HG02623 (cell line): ENCODE measurements at regions not wholly inside any gene's neighbourhood (a gene's known extent, or its start where the extent isn't known, plus 50 kb on each side); places are given as distances from the start of the nearest gene placed in this dataset.
"Not testable (repeated sequence)": the region's sequence is repeated elsewhere in the genome, so short reads cannot be mapped to it uniquely, and the experiment has no call there.

Experiments used
- ATAC-seq: cut with Tn5 transposase; IDR thresholded peaks from one replicate; pipeline ENCODE4 v1.9.1; 2021; ENCODE audit warnings: moderate library complexity; ENCODE audit not compliant: unreplicated experiment

DNA sequence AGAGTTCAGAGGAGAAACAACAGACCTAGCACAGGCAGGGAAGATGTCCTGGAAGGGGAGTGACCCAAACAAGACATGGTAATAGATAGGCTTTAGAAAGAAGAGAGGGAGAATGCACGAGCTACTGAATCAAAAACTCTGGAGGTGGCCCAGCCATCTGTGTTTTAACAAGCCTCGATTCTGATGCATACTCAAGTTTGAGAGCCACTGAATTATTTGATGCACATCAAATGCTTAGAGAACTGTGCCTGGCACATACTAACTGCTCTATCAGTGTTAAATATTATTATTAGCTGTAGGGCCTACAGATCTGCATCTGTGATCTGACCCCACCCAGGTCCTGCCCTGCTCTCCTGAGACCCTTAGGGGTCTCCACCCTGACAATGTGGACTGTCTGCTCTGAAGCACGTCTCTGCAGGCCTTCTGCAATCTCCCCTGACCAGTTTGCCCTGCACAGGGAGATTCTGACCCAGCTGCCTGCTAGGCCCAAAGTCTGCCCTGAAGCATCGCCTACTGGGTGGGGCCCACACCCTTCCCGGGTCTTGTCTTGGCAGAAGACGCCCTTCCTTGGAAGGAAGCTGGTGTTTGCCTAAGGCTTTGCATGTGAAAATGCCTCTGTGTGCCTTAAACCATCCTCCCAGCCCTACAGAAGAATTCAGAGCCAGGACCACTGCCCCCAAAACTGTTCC lies 201.5 kb upstream of the KLF3 start:
- ATAC-seq = no peak

DNA sequence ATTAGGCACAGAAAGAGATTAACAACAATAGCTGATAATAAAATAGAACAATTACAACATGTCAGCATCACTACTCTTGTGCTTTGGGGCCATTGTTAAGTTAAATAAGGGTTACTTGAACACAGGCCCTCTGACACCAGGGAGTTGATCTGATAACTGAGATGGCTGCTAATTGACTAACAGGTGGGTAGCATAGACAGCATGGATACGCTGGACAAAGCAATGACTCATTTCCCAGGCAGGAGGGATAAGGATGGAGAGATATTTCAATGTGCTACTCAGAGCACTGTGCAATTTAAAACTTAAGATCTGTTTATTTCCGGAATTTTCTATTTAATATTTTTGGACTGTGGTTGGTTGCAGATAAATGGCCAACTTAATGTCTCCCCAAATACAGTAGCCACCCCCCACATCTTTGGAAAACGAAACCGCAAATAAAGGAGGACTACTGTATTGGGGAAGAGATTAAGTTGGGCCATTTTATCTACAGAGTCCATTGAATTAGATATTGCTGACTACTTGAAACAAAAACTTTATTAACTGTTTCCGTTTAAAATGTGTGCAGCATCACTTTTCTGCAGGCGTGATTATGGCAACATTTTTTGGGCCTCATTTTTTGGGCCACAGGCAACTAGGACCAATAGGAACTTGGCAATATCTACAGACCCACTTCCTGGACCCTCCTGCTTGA lies 200.6 kb upstream of the KLF3 start:
- ATAC-seq = no peak

DNA sequence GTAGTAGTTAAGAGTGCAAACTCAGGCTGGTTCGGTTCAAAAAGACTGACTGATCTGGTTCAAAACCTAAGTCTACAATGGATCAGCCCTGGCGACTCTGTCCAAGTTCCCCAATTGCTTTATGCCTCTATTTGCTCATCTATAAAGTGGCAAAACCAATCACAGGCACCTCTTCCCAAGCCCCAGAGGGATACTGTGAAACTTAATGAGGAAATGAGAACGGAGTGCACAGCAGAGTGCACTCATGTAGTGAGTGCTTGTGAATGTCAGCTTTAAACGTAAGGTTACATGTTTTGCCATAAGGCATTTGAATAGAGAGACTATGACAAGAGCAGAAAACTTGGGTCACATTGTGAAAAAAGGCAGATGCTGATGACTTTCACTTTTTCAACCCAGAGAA lies 199.7 kb upstream of the KLF3 start:
- ATAC-seq = no peak

DNA sequence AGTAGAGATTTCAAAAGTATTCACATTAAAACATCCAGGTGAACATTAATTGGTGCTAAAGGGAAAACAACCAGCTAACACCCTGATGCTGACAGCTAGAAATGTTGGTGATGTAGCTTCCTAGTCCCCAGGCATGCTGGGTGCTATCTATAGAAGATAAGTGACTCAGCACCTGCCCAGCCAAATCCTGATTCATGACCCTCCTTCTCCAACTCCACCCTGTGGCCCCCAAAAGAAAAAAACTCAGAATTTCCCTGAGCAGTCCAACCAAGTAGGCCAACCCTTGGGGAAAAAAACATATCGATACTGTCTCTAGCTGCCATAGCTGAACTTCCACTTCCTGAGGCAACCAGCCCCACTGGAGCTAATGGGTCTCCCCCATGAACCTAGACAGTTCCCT lies 197.6 kb upstream of the KLF3 start:
- no peak for ATAC-seq

DNA sequence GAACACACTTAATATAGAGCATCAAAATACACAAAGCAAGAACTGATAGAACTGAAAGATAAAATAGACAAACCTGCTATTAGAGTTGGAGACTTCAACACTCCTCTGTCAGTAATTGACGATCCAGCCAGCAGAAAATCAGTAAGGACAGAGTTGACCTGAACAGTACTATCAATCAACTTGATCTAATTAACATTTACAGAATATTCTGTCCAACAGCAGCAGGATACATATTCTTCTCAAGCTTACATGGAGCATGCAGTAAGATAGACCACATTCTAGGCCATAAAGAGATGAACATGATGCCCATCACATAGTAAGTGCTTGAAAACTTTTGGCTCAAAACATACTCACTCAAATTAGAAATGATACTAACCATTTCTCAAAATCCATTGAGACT lies 196.7 kb upstream of the KLF3 start:
- no peak for ATAC-seq

DNA sequence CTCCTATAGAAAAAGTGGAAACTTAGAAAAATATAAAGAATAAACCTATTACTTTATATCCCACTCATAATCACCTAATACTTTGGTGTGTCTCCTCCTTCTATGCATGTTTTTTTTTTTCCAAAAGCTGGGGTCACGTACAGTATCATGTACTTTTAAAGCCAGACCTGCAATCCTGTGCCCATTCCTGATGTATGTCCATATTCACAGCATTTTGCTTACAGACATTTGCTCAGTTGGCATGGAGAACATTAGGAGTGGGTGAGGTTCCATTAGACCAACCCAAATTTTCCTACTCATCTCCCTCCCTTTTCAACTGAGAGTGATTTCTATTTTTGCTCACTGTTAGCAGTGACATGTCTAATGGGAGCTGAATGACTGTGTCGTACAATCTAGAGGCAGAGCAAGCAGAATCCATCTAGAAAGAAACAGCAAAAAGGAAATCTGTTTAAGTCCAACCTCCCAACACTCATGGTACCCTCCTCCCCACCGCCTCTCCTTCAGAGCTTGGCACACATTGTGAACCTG lies 195.6 kb upstream of the KLF3 start:
- no peak for ATAC-seq

DNA sequence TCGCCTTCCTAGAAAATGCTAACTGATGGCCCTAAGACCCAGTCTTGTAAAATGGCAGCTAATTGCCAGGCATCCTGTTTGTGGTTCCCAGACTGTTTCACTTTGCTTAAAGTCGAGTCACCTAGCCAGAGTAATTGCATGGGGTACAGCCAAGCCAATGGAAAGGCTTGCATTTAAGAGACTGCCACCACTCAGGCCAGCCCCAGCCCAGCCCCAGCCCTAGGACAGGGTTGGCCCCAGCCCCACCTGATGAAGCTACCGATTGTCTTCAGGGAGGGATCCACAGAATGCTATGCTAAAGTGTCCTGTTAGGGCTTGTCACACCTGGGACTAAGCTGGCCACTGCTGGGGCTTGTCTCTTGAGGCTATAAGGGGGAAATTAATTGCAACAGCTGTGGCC lies 194.6 kb upstream of the KLF3 start:
- ATAC-seq = no peak

DNA sequence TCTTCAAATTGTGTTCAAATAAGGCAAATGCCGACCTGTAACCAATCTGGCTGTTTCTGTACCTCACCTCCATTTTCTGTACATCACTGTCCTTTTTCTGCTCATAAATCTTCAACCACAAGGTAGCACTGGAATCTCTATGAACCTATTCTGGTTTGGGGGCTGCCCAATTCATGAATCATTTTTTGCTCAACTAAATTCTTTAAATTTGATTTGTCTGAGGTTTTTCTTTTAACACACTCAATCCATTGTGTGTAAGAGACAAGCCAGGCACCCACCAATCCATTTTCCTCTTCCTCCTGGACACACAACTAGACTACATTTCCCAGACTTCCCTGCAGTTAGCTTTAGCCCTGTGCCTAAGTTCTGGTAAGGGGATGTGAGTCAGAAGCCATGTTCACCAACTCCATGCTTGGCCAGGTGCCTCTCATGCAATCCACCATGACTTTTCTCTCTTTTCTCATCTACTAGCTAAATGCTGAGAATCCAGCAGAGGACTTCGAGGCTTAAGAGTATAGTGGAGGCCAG lies 193.2 kb upstream of the KLF3 start:
- ATAC-seq = no peak

DNA sequence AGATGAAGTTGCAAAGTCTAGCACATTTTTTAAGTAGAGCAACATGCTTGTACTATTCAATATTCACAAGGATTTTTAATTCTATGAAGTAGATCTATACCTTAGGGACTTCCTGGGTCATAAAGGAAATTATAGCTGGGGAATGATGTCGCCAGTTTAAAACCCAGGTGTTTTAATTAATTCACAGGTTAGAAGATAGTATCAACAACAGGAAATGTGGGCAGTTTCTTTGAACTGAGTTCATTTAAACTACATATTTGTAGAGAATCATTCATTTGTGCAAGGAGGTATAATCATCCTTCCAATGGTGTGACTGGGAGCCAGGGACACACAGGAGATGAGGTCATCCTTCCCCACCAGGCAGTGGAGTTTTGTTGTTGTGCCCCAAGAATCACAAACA lies 181.3 kb upstream of the KLF3 start:
- no peak for ATAC-seq

DNA sequence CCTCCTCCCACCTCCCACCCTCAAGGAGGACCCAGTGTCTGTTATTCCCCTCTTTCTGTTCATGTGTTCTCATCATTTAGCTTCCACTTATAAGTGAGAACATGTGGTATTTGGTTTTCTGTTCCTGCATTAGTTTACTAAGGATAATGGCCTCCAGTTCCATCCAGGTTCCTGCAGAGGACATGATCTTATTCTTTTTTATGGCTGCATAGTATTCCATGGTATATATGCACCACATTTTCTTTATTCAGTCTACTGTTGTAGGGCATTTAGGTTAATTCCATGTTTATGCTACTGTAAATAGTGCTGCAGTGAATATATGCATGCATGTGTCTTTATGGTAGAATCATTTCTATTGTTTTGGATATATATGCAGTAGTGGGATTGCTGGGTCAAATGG lies 180.4 kb upstream of the KLF3 start:
- ATAC-seq = not testable (repeated sequence)

DNA sequence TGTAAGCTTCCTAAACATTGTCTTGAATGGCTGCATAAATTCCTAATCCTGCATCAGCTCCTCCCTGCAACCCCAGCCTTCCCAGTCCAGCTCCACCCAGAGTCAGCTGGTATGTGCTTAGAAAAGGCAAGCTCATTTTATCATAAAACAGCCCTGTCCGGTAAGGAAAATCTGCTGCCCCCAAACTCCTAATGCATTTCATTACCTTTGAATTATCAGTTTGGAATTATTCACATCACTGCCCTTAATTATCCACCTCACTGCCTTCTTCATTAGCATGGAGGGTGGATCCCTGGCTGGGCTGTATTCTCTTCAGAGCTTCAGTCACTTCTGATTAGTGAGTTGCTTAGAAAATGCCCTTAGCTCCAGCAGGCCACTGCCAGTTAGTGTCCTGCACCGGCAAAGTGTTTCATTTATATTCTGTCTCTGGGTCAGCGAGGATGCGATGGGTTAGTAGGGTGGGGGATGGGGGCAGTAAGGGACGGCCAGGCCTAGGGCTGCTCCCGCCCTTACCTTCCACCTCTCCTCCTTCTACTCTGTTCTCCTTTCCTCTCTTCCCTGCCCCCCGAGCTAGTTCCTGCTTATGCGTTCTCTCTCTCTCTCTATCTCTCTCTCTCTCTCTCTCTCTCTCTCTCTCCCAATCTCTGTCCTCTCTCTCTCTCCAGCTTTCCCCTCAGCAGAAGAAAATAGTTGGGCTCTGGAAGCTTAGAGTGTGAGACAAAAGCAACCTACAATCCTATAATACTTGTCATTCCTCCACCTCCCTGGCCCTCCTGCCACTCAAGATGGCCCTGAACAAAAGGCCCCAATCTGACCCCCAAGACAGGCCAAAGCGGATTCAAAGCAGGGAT lies 174.8 kb upstream of the KLF3 start:
- no peak for ATAC-seq

DNA sequence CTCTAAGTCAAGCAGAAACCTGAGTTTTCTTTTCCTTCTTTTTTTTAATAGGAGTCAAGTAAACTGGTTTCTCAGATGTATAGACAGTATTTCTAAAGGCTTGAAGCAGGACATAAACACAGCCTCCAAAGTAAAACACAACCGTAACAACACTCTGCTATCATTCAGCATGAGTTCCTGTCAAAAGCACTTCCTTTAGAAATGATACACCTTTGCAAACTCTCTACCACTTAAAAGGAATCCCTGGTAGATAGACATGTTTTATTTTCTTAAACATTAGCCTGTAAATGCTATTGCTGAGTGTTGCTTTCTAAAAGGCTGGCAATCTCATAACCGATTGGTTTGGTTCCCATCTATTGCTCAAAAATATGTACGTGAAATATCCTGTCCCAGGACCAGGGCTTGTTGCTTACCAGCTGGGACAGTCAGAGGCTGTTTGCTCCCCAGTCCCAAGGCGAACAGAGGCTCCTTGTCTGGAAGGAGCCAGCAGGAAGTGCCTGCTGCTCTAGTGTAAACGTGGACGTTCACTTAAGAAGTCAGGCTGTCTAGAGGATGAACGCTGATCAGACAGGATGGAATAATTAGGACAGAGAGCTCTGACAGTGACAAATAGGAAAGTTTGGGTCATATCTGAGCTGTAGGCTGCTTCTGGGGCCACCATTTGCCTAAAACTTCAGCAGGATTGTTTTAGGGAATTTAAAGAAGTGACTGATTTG lies 173.9 kb upstream of the KLF3 start:
- no peak for ATAC-seq

DNA sequence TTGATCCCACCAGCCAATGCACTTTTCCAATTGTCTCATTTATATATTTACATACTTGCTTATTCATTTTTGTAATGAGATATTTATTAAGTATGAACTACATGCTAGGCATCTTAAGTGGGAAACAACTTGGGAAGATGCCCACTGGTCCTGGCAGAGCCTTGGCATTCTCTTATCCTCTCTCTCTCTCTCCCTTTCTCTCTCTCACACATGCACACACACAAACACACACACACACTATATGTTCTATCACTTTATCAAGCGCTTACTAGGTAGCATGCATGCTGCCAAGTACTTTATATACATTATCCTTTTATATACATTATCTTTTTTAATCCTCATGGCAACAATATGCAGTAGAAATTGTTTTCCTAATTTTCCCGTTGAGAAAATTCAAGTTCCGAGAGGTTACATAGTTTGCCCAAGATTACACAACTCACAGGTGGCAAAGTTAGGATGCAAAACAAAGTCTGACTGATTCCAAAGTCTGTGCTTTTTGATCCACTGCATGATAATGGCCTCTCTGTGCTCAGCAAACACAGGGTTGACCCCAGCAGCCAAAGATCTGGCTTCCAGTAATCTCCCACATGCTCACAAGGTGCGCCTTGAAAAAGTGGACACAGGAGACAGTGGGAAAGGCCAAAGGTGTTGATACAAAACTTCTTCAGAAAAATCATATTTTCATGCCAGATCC lies 173.1 kb upstream of the KLF3 start:
- no peak for ATAC-seq

DNA sequence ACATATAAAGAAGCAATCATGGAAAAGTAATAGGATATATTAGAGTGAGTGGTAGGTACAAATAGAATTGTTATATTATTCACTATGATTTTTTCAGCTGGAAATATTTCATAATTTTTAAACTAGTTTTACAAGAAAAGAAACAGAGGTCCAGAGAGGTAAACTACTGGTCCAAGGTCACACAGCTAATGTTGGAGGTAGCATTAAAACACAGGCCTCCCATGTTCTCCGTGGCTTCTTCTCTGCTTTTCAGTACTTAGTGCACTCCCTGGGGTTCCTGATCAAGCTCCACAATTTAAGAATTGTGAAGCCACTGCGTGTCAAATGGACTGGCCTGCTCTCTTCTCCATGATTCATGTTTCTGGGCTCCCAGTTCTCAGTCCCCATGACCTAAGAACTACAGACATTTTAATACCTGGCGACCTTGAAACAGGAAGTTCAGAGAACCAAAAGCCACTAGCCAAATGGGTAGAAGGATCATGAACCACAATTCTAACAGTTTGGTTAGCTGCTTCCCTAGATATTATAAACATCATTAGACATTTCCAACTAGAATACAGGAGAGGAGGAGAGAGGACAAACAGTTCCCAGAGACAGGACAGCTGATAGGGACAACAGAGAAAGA lies 172.0 kb upstream of the KLF3 start:
- no peak for ATAC-seq

DNA sequence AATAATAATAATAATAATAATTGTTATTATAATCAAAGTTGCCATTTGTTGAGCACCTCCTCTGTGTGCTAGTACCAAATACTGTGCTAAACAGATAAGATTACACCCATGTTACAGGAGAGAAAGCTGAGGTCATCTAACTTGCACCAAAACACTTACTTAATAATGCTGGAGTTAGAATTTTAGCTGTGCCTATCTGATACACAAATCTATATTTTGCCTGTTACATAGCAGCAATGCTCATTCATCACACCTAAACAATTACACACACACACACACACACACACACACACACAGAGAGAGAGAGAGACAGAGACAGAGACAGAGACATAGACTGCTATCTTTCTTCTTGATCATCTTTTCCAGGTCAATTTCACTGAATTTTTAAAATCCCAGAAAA lies 170.9 kb upstream of the KLF3 start:
- no peak for ATAC-seq

DNA sequence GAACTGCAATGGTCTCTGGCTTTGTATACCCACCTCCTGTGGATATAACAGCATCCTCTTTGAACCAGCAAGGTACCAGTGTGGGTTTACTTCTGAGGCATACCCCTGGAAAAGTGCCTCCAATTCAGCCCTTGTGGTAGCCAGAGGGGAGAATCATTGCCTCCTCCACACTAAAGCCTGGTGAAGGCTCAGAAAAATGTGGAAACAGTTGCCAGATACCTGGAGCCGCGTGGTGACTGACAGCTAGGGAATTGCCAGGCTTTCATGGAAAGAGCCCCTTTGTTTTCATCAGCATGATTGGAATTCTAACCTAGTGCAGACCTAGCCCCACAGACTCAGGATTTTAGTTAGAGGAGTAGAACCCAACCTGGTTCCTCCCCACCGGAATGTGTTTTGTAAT lies 168.6 kb upstream of the KLF3 start:
- no peak for ATAC-seq

DNA sequence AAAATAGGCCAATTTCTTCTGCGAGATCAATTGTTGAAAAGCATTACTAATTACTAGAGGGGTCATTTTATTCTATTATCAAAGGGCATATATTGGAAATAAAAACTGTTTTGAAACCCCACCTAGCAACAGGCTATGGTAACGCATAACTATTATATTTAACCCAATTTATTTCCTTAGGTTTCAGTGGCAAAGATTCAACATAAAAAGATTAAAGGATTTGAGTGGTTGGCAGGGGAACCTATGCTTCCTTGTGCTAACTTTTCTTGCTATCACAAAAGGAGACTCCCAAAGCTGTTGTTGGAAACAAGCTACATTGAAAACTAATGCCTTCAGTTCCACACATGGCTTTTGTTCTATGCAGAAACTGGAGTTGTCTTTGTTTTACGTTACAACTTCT lies 166.9 kb upstream of the KLF3 start:
- no peak for ATAC-seq

DNA sequence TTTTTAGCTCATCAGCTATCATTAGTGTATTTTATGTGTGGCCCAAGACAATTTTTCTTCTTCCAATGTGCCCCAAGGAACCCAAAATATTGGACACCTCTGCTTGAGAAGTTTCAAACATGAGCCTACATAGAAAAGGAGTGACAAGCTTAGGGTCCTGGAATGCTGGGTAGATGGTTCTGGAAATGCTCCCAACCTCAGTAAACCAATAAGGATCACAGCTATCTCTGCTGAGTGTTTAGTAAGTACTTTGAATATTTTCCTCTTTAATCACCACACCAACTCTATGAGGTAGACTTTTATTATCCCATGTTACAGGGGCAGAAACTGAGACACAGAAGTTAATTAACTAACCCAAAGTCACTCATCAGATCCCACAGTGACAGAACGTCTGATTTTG lies 164.9 kb upstream of the KLF3 start:
- no peak for ATAC-seq

DNA sequence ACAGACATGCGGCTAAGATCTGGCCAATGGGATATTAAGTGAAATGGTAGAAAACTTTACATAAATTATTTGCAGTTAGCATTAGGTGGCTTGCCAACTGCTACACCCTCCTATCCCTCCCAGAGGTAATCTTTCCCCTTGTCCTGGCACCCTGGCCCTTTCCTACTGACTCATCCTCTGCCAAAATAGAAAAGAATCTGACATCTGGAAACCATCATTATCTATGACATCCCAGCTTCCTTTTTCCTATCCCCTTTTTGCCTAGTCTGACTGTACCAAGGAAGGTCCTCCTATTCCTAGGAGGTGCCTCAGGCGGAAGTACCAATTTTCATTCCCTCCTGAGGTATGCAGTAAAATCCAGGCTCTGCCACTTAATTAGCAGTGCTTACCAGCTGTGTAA lies 163.6 kb upstream of the KLF3 start:
- ATAC-seq = no peak

DNA sequence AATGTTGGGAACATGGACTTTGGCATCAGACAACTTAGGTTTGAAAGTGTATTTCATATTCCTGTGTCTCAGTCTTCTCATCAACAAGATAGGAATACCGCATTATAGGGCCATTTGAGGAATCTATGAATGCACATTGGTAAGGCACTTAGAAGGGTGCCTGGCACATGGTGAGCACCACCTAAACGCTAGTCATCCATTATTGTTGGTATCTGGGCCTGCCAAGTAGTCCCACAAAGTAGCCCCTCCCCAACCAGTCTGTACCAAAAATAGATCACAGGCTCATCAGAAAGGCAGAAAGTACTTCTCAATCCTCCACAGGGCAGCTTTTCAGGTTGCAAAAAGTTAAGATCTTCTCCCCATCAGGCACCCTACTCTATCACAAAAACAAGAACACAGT lies 162.3 kb upstream of the KLF3 start:
- ATAC-seq = no peak
